IPS DF 4.7 (cell line): ENCODE measurements at regions not wholly inside any gene's neighbourhood (a gene's known extent, or its start where the extent isn't known, plus 50 kb on each side); places are given as distances from the start of the nearest gene placed in this dataset.

ENCODE experiments used
- DNase-seq: peaks from one replicate; pipeline ENCODE4 v3.0.0-alpha.2; 2013; ENCODE audit warnings: low spot score; ENCODE audit errors: extremely low read depth

DNA sequence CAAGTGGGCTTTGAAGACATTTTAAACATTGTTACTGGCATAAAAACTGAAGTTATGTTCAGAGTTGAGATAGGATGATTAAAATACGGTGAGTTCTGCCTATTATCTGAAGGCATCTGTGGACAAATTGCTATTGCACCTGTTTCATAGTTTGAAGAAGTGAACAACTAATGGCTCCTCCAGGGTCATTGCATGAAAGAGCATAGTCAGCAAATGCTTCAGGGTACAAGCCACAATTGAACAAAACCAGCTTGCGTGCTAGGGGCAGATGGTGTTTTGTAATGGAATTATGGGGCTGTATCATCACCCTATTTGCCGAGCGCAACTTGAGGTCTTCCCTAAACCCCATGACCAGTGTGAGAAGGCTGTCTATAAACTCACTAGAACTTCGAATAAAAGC, 369.1 kb downstream of the MTRR start:
- DNase-seq, result no peak

DNA sequence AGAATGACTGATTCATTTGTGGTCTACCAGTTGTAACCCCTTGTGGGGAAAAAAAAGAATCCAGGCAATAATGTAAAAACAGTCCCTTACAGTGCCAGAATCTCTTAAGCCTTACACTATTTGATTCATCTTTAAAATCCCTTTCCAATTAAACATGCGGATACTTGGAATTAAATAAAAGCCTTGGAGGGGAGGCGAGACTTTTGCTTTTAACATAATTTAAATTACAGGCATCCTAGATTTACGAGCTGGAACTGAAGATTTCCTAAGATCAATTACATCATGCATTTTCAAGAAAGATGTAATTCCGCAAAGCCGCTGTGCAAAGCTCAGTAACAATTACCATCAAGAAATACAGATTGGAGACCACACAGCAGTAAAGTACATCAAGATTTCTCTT, 370.2 kb downstream of the MTRR start:
- DNase-seq, result no peak

DNA sequence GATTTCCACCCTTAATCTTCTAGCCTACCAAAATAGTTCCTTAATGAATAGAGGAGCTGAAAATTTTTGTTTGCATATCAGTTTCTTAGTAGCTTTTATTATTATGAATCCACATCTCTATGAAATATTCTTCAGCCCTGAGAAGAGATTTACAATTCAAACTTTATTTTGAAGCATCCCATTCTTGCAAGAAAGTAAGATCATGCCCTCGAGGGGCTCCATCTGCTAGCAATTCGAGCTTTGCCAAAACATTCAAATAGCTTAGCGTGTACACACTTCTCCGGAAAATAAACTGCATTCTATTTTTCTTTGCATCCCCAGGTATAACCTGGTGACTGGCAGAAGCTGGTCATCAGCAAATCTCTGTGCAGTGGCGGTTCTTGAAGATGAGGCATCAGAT, 370.7 kb downstream of the MTRR start:
- DNase-seq, result no peak

DNA sequence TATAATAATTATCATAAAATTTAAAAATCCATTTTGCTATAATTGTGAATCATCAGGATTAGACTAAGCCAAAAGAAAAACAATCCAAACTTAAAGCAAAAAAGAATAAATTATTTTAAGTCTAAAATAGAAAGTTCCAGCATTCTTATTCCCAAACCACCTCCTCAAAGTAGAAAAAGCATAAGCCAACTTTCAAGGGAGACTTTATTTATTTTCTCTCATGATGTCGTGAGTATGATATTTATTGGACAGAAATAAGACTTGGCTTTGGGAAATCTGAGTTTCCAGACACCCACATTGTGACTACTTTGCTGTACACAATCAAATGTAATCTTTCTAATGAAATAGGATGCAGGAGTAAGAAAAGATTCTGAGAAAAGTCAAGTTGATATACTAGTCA, 372.1 kb downstream of the MTRR start:
- DNase-seq, result no peak

DNA sequence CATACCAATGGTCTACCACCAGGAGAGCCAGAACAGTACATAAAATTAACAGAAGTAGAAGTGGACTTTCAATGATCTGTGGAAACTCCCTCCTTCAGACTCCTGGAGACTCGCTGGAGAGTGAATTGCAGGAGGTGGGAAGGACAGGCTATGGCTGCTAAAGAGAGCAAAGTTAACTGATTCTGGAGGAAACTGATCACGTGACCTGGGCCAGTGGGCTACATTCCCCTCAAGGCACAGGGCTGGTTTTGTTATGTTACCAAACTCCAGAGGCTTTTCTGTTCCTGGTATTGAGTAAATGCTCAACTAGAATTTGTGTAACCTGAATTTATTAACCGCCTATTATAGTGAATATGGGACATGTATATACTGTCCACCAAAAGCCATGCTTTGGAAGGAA, 372.6 kb downstream of the MTRR start:
- DNase-seq, result no peak

DNA sequence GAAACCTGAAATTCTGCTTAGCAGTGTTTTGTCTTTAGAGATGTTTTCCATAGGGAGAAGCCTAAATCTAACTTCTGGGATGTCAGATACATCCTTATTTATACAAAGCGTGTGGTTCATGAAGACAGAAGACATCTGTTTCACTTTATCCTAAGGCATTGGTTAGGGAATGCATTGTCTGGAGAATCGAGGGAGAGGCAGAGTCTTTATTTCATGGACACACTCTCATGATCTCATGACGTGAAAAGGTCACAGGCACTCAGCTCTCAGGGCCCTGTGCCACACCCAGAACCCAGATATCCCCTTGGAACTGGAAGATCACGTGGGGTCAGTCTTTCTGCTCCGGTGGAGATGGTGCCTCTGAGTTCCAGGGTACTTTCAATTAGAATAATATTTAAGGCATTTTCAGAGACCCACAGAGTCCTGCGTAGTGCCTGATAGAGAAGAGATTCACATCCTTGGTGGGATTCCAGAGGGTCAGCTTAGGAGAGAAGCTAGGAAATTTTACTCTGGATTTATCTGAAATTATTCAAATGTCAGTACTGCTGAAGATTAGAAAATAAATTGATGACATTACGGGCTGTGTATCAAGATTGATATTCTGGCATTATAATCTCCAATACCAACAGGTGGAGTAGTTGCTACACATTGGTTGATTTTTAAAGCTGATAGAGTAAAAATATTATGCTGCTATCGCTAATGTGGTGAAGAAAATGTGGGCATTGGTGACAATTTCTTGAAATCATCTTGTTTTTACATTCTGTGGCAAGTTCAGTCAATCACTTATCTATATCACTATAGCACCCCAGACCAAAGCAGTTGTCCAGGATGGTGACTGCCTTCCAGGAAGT, 378.3 kb downstream of the MTRR start:
- DNase-seq, result no peak

DNA sequence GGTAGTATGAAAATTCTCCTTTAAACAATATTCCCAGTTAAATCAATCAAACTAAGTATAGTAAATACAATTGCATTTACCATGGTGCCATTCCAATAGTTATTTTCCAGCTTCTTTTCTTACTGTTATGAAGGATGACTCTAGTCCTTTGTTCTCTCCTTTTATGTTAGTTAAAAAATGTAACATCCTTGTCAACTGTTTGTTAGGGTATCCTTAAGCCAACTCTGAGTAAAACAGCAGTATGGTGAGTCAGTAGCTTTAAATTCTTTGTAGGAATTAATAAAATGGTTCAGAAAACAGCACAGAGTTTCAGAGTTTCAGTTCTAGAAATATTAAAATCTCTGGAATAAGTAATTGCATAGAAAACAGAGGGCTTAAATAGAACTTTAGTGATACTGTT, 384.4 kb downstream of the MTRR start:
- DNase-seq, result no peak

DNA sequence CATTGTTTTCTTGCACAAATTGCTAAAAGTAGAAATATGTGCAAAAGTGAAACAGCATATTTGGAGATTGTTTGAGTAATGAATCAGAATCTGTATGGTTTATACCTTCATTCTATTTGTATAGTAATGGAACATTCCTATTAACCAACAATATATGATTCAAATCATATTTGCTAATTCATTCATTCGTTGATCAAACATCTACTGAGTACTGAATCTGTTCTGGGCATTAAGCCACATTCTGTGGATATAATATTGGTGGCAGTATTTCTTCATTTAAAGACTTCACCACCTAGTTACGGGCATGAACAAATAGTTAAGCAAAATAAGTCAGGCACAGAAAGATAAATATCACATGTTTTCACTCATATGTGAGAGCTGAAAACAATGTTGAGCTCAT, 385.7 kb downstream of the MTRR start:
- no peak for DNase-seq

DNA sequence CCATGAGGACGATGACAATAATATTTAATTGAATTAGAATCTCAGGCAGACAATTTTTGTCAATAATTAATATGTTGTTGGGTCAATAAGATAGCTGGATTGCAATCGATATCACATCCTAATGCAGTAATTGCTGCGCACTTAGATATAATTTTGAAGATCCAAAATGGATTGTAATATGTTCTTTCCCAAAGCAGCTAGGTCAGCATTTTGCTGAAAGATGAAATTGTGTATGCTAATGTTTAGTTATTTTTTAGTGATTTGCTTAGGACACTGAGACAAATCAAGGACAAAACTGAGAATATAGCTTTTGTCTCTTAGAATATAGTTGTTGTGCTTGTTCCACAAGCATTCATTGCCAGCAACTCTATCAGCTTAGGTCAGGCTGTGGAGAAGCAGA, 389.9 kb downstream of the MTRR start:
- DNase-seq, result no peak

DNA sequence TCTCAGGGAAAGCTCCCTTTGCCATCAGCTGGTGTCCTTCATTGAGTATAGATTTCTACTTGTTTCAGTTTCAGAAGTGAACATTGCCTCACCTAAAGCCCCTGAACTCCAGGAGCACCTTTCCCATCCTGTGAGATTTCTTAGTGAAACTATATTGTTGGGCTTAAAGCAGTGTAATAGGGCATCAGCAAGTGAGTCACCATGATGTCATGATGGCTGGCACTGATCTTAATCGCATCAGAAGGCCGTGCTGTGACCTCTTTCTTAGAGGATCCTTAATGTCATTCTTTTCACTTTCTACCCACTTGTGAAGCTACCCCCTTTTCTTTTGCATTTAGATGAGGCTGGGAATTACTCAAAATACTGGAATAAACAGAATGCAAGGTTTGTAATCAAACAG, 401.3 kb downstream of the MTRR start:
- DNase-seq, result no peak

DNA sequence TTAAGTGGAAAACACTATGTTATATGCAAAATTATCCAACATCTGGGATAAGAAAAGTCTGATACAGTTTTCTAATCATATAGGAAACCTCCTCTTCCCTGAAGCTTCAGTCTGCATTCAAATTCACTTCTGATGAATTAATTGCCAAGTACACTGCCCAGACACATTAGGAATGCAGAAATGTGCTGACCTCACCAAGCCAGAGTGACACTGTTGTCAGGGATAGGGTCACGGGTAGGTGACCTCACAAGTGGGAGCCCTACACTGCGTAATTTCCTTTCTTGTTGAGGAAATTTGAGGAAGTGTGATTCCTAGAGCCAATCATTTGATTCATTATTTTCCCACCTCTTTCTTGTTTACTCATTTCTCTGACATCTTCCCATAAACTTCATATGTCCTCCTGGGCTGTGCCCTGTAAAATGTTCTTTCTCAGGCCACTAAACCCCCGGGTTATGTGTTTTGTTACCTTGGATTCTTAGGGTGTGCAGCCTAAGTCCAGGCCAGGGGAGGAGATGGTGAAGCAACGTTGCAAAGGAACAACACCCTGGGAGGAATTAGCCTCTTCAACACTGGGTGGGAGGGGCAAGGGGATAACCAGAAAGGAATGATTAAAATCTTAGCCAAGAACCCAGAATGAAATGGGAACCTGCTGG, 411.9 kb downstream of the MTRR start:
- DNase-seq, result no peak

DNA sequence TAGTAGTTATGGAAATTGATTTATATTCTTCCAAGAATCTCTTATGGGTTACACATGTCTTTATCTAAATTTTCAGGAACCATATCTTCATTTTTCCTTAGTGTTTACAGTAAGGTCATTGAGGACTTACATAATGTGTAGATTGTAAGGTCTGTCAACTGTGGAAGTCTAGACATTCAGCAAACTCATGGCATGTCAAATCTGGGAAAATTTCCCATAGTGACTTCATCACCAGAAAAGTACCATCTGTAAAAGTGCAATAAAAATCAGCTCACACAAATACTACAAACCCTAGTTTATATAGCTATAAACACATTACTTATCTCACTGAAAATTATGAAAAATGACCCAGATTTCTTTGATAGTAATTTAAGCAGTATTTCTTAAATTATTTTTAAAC, 419.4 kb downstream of the MTRR start:
- DNase-seq, result no peak

DNA sequence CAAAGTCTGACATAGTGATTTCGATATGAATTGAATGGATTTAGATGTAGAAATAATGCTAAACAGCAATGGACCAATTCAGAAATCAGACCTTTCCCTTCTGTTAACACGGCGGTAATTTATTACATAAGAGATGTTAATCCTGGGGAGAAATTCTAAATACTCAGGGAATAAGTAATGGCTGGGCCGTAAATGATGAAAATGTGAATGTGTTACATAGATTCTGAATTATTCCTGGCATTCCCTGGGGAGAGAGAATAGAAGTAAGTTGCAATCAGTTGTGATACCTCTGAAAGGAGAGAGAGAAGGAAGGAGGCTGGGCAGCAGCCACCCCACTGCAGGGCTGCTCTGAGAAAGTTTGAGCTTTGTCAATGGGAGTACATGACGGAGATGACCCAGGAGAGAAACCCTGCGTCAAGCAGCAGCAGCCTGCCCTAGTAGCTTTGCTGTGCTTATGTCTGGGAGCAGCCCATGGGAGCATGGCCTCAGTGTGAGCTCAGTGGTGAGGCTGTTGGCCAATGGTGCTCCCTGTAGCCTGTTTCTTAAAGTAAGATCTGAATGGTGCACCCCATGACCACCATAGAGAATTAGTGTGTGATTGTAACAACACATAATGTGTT, 420.1 kb downstream of the MTRR start:
- DNase-seq, result no peak

DNA sequence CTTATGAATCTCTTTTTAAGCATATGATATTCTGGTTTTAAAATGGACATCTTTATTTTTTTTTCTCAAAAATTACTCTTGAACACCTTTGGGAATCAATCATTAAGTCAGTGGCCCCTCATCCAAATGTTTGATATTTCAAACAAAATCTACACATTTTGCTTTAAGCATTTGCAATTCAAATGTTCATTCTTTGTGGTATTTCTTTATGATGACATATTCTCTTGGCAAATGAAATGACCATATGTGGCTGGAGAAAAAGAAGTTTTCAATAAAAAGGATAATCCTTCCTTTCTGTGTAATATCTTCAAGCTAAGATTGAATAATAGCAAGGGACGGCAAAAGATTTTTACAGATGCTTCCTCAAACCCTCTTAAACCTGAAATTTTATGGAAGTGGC, 420.8 kb downstream of the MTRR start:
- DNase-seq, result no peak

DNA sequence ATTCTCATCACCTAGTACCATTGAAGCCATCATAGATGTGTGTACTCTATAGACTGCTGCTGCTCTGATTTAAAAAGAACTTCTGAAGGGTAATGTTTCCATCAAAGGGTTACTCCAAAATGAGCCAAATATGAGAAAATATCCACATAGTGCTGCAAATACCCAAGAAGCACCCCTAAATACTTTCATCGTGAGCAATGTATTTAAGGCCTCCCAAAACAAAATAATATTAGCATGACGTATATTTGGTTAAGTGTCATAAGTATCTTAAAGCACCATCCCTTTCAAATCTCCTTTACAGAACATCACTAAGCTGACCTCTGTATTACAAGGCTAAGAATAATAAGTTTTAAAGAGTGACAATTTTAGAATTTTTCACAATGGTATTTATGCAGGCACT, 421.8 kb downstream of the MTRR start:
- DNase-seq, result no peak

DNA sequence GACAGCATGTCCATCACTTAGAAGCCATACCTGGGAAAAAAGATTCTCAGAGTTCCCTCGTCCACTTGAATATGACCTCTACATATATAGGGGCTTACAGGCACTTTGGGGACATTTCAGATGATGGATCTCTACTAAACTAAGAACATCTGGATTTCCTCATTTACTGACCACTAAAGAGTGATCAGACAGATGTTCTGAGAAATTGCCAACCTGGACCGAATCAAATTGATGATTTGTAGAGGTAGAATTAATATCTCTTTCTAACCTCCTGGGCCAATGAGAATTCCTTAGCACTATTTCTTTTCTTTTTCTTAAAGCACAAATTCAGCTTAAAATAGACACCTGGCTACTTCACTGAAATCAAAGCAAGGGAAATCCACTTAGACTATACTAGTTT, 422.7 kb downstream of the MTRR start:
- DNase-seq, result no peak

DNA sequence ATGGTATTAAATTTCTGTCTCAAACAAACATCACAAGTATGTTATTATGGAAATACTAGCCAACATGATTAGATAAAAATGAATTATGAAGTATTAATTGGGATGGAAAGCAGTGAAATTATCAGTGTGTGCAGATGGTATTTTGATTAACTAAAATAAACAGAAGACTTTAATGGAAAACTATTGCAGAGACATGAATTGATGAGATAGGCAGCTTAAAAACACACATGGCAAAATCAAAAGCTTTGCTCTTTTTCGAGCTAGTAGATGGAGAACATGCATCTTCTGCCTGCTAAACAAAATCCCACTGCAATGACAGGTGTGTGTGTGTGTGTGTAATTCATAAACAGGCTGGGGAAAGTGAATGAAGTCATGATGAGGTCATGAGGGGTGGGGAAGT, 426.2 kb downstream of the MTRR start:
- DNase-seq, result no peak

DNA sequence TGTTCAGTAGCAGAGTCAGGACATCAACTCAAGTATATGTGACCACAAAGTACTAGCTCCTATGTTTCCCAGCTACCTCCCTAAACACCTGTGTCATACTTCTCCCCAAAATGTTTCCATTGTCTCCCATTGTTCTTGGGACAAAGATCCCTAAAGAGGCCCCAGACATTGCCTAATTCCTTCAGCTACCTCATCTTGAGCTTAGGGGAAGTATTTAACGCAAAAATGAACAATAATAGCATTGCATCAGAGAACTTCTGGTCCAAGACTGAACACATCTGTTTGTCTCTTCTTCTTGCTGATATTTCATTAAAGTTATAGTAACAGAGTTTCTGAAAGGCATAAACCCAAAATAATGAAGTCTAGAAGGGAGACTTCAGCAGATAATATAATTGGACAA, 430.8 kb downstream of the MTRR start:
- DNase-seq, result no peak

DNA sequence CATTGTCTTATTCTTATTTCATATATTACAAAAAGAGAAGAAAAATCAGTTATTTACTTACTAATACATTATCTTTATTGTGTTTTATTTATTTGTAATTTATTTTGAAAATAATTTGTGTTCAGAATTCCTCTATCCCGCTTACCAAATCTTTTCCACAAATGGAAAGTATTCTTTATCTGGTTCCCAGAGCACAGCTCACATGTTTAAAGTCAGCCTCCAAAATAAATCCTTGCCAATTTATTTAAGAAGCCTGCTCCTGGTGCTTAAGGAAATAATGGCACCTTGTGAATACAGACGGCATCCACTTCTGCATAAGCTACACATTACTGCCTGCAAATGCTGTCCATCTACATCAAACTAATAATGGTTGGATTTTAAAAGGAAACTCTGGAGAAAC, 435.4 kb downstream of the MTRR start:
- no peak for DNase-seq

DNA sequence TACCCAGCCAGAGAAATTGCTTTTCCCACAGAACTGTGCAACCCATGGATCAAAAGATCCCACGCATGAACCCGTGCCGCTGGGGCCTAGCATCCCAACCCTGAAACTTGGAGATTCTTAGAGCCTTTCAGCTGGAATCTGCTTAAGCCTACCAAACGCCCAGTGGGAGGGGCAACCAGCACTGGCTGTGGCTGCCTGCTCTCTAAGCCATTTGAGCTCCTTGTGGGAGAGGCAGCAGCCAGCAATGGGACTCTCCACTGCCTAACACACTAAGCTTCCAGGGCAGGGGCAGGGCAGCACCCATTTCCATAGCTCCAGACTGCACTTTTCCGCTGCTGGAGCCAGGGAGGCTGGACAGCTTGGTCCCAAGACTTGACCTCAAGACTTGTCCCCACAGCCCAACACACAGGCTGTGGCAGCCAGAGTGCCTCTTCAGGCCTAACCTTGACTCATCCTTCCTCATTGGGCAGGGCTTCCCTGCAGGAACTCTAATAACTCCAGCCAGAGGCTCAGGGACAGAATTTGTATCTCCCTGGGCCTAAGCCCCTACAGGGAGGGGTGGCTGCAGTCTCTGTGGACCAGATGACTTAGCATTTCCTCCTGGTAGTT, 437.4 kb downstream of the MTRR start:
- DNase-seq, result no peak

DNA sequence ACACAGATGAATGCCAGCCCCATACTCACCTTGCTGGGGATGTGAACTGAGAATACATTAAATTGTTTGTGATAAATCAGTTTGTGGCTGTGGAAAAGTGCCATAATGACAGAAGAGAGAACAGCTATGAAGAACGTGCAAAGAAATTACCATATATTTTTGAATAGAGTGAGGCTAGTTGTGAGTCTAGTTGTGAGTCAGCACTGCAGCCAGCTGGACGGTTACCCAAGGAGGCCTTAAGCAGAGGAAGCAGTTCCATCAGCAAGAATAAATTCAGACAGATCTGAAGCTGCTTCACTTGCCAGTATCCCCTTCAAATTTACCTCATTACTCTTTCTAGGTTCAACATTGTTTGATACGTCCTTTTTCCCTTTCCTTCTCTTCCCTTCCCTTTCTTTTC, 446.0 kb downstream of the MTRR start:
- no peak for DNase-seq

DNA sequence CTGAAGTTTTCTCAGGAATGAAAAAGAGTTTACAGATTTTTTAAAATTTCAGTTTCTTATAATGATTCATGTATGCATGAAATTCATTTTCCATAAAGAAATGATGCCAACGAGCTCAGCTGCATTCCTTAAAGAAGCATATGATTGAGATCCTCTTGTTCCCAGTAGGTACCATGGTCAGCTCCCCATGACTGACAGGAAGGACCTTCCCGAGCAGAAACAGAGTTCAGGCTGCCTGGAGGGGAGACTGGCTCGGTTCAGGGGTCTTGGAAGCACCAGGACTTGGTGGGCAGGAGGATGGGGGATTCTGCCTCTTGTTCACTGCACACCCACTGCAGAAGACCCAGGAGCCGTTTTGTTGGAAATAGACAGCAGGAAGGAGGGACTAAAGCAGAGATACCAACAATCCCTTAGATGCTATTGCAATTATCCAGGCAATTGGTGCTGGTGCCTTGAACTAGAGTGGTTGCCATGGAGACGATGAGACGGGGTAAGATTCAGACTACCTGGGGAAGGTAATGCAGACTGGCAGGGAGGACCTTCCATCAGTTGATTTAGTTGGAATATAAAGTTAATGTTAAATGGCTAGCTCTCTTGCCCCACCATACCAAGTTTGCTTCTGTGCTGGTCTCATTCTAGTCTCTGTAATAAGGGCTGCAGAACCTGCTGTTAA, 447.8 kb downstream of the MTRR start:
- DNase-seq, result no peak
